Astrocyte (in vitro differentiated cells and primary cell): ENCODE measurements at regions not wholly inside any gene's neighbourhood (a gene's known extent, or its start where the extent isn't known, plus 50 kb on each side); places are given as distances from the start of the nearest gene placed in this dataset.

ENCODE experiments used
- CTCF ChIP-seq: IDR thresholded peaks from 2 replicates; pipeline ENCODE4 v1.5.1; 2011; ENCODE audit warnings: low read depth, mild to moderate bottlenecking, inconsistent platforms, low read length, moderate library complexity; ENCODE audit not compliant: insufficient read depth
- EZH2 ChIP-seq: IDR thresholded peaks from 2 replicates; pipeline ENCODE4 v1.6.1; 2012; ENCODE audit warnings: mild to moderate bottlenecking, low read length, inconsistent platforms; ENCODE audit not compliant: insufficient read depth

DNA sequence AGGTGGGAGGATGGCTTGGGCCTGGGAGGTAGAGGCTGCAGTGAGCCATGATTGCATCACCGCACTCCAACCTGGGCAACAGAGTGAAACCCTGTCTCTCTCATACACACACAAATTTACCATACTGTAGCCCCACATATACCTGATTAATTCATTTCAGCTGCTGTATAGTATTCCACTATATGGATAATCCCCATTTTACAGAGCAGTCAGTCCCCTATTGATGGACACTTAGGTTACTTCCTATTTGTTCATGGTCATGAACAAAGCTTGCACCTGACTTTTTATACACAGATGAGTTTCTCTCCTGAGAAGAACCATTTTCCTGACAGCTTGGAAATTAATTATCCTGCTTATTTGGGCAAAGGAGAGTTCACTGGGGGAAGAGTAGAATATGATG lies 59.2 kb downstream of the EMX2 start:
- TF ChIP-seq CTCF (no peak), EZH2 (no peak)
